ENCODE measurements at regions not wholly inside any gene's neighbourhood (a gene's known extent, or its start where the extent isn't known, plus 50 kb on each side); places are given as distances from the start of the nearest gene placed in this dataset.

- no peak for TF ChIP-seq ZNF462 (CRISPR knock-in tag; IDR thresholded peaks at IDR 0.05)
Measured at GRCh38 chr13:83796364-83796763, 85.9 kb downstream of the SLITRK1 start (continued).

- Histone ChIP-seq H3K4me3 (no peak overlapping the region), H3K27ac (ENCODE audit: low read depth) (no peak overlapping the region), H3K79me2 (replicated peaks; ENCODE audit: insufficient read depth) (no peaks in the 10 kb centered on the region), H2AFZ (no peak overlapping the region), H3K27me3 (ENCODE audit: insufficient read depth) (no peaks in the 10 kb centered on the region), H4K20me1 (replicated peaks; ENCODE audit: insufficient read depth) (no peaks in the 10 kb centered on the region), H3K4me2 (no peak overlapping the region), H3F3A (replicated peaks; ENCODE audit: low read depth) (no peaks in the 10 kb centered on the region), H3K4me1 (ENCODE audit: insufficient read depth) (no peaks in the 10 kb centered on the region), H3K9me2 (ENCODE audit: insufficient read depth) (no peaks in the 10 kb centered on the region), H3K36me3 (ENCODE audit: insufficient read depth) (no peaks in the 10 kb centered on the region)
- Mint-ChIP-seq H3K27ac (no peak overlapping the region), H3K9me3 (no peaks in the 10 kb centered on the region), H3K36me3 (ENCODE audit: low read depth) (peaks cover 3% of the 10 kb centered on the region; the same call in 1 of the 3 replicates), H3K4me3 (no peak overlapping the region), H3K4me1 (no peaks in the 10 kb centered on the region), H3K27me3 (ENCODE audit: insufficient read depth, low read depth, poor library complexity) (peaks cover 3% of the 10 kb centered on the region)
- DNase-seq (ENCODE audit: low spot score) (no peak), ATAC-seq (no peak)
- TF ChIP-seq NANOG (IDR thresholded peaks at IDR 0.05; ENCODE audit: borderline replicate concordance), result no peak
- no peak for TF ChIP-seq ZNF462 (CRISPR knock-in tag; IDR thresholded peaks at IDR 0.05)
- no peak for TF ChIP-seq ZNF331 (CRISPR knock-in tag; IDR thresholded peaks at IDR 0.05; ENCODE audit: low read depth)
- TF ChIP-seq REST (IDR thresholded peaks at IDR 0.05; ENCODE audit: unreplicated experiment), result no peak
- TF ChIP-seq EZH2 (IDR thresholded peaks at IDR 0.05; ENCODE audit: low read depth, unreplicated experiment), result no peak
- no peak for TF ChIP-seq CREB1 (CRISPR knock-in tag; IDR thresholded peaks at IDR 0.05; ENCODE audit: low read depth)
Measured at GRCh38 chr13:83794583-83794982, 87.7 kb downstream of the SLITRK1 start.
